ENCODE measurements at regions not wholly inside any gene's neighbourhood (a gene's known extent, or its start where the extent isn't known, plus 50 kb on each side); places are given as distances from the start of the nearest gene placed in this dataset.

- DNase-seq: no peak
Measured at GRCh38 chr3:189118896-189119295, 52.9 kb upstream of the TPRG1 start.

DNA sequence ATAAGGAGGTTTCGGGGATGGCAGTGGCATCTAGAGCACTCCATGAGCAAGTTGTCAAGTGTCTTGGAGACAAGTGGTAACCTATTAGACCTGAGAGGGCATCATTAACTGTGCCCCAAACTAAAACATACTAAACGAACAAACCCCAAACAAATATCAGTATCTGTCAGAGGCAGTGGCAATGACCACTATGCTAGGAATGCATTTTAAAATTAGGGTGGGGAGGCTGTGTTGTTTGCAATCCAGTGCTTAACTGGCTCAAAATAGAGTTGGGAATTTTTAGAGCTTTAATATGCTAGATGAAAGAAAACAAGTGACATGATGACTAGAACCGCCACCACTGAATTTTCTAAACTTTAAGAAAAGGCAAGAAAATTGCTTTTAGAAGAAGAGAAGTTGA is 51.8 kb upstream of the TPRG1 start:
- DNase-seq: no peak

DNA sequence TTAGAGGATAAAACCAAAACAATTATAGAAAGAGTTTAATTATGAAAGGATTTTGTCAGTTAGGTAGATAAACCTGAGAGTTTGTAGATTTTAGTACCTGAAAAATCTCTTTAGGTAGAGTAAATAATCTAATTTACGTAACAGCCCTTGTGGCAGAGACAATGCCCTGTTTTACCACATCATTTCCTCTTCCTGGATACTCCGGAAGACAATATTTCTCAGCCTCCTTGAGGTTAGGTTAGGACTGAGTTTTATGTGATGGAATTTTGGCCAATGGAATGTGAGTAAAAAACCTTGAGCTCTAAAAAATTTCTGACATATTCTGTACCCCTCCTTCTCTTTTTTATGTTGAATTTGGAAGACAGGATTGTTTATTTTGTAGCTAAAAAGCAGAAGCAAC is 50.7 kb upstream of the TPRG1 start:
- DNase-seq: no peak

Data from DMS53 (cell line).